ENCODE measurements at regions not wholly inside any gene's neighbourhood (a gene's known extent, or its start where the extent isn't known, plus 50 kb on each side); places are given as distances from the start of the nearest gene placed in this dataset.

DNA sequence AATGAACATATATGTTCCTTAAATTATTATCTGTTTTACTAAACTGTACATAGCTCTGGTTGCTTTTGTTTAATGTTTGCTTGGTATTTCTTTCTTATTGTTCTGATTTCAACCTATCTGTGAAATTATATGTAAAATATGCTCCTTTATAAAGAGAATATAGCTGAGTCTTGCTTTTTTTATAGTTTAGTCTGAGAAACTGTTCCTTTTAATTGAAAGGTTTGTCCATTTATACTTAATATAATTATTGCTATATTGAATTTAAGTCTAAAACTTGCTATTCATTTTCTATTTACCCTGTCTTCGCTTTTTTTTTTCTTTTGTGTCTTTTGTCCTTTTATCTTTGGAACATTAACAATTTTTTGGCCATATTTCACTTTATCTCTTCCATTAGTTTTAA is 712.0 kb downstream of the MAT2B start:
- no peak for TF ChIP-seq ISL1 (CRISPR knock-in tag; IDR thresholded peaks at IDR 0.05)
- no peak for TF ChIP-seq OSR1 (CRISPR knock-in tag; IDR thresholded peaks at IDR 0.05)
- no peak for TF ChIP-seq POU6F1 (CRISPR knock-in tag; IDR thresholded peaks at IDR 0.05; ENCODE audit: borderline replicate concordance, low read depth)
- no peak for TF ChIP-seq ZFP3 (CRISPR knock-in tag; IDR thresholded peaks at IDR 0.05)
- TF ChIP-seq CSDC2 (CRISPR knock-in tag; IDR thresholded peaks at IDR 0.05) = no peak
- no peak for TF ChIP-seq ZNF565 (CRISPR knock-in tag; conservative IDR thresholded peaks at IDR 0.05; ENCODE audit: low read depth)
- TF ChIP-seq PPARA (CRISPR knock-in tag; IDR thresholded peaks at IDR 0.05; ENCODE audit: borderline replicate concordance) = no peak
- TF ChIP-seq CREB5 (CRISPR knock-in tag; IDR thresholded peaks at IDR 0.05; ENCODE audit: low read depth) = no peak
- no peak for TF ChIP-seq ZNF70 (CRISPR knock-in tag; IDR thresholded peaks at IDR 0.05)
- no peak for TF ChIP-seq CSRNP3 (CRISPR knock-in tag; IDR thresholded peaks at IDR 0.05)
- TF ChIP-seq RARB (CRISPR knock-in tag; IDR thresholded peaks at IDR 0.05) = no peak
- TF ChIP-seq ZNF8 (CRISPR knock-in tag; IDR thresholded peaks at IDR 0.05) = no peak
- no peak for ATAC-seq

DNA sequence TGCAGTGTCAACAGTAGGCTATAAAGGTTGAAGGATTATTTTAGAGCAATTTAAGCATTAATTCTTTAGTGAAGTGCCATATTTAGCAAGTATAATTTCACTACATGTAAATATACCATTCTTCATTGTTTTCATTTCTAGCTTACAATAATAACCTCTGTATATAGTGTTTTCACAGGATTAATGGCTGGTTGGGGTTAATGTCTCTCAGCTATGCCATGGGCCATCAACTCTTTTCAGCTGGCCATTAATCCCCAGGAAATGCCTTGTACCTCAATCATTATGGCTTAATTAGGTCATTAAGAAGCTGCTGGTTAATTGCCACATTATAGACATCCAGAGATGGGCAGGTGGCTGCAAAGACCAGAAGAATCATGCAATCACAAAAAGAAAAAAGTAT is 715.1 kb downstream of the MAT2B start:
- no peak for ATAC-seq
- TF ChIP-seq CSRNP3 (CRISPR knock-in tag; IDR thresholded peaks at IDR 0.05) = no peak
- TF ChIP-seq ZFP30 (CRISPR knock-in tag; IDR thresholded peaks at IDR 0.05) = no peak
- no peak for TF ChIP-seq CSDC2 (CRISPR knock-in tag; IDR thresholded peaks at IDR 0.05)
- TF ChIP-seq SNAI2 (CRISPR knock-in tag; IDR thresholded peaks at IDR 0.05) = no peak
- TF ChIP-seq POU6F1 (CRISPR knock-in tag; IDR thresholded peaks at IDR 0.05; ENCODE audit: borderline replicate concordance, low read depth) = no peak
- no peak for TF ChIP-seq ZFP3 (CRISPR knock-in tag; IDR thresholded peaks at IDR 0.05)
- TF ChIP-seq ARNTL (CRISPR knock-in tag; IDR thresholded peaks at IDR 0.05; ENCODE audit: borderline replicate concordance, low read depth) = no peak

DNA sequence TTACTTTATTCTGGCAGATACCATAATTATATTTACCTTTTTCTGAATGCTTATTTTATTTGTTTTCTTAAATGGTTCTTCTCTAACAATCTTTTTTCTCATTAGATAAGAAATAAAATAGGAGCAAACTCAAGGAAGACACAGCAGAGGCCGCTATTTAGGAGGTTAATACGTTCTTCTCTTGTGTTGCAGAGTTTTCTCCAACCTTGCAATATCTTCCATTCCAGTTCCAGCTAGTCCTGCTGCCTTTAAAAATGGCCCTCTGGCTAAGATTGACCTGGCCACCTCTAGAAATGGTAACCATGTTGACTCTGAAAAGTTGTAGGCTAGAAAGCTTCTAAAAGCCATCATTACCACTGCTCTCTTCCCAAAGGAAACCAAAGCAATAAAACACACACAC is 718.8 kb downstream of the MAT2B start:
- no peak for ATAC-seq
- no peak for TF ChIP-seq TOX (CRISPR knock-in tag; IDR thresholded peaks at IDR 0.05; ENCODE audit: borderline replicate concordance)
- no peak for TF ChIP-seq GLIS3 (CRISPR knock-in tag; IDR thresholded peaks at IDR 0.05)
- TF ChIP-seq ESRRG (CRISPR knock-in tag; IDR thresholded peaks at IDR 0.05) = no peak
- no peak for TF ChIP-seq ZFP30 (CRISPR knock-in tag; IDR thresholded peaks at IDR 0.05)
- no peak for TF ChIP-seq TSHZ2 (CRISPR knock-in tag; IDR thresholded peaks at IDR 0.05)
- TF ChIP-seq SNAI2 (CRISPR knock-in tag; IDR thresholded peaks at IDR 0.05) = no peak
- no peak for TF ChIP-seq PPARA (CRISPR knock-in tag; IDR thresholded peaks at IDR 0.05; ENCODE audit: borderline replicate concordance)

All from SK-N-SH treated with all-trans-retinoic acid at 6 μM for 48 hours (cell line).